Fibroblast of mammary gland (primary cell): ENCODE measurements at regions not wholly inside any gene's neighbourhood (a gene's known extent, or its start where the extent isn't known, plus 50 kb on each side); places are given as distances from the start of the nearest gene placed in this dataset.
"Not testable (repeated sequence)": the region's sequence is repeated elsewhere in the genome, so short reads cannot be mapped to it uniquely, and the experiment has no call there.

Source experiments
- DNase-seq: peaks from one replicate; pipeline ENCODE4 v3.0.0-alpha.2; 2010; ENCODE audit warnings: low read depth
- H3K4me3 ChIP-seq: 2 replicates; pipeline ENCODE4 v1.5.1; 2011; ENCODE audit warnings: low read depth, mild to moderate bottlenecking, low read length, moderate library complexity; ENCODE audit not compliant: control insufficient read depth
- CTCF ChIP-seq: conservative IDR thresholded peaks from 2 replicates; pipeline ENCODE4 v1.5.1; 2011; ENCODE audit warnings: low read depth, low read length, inconsistent platforms; ENCODE audit not compliant: control insufficient read depth, insufficient read depth

- no peak for TF ChIP-seq CTCF
- DNase-seq = no peak
- no peak overlapping the region for H3K4me3 ChIP-seq
Measured at GRCh38 chr7:68192941-68193340, 1196.3 kb downstream of the TYW1 start.

GRCh38 chr7:68195642-68196041, 1199.0 kb downstream of the TYW1 start:
- DNase-seq = not testable (repeated sequence)

GRCh38 chr7:68200051-68200670, 1203.5 kb downstream of the TYW1 start:
- DNase-seq = no peak

More at GRCh38 chr7:68195642-68196041, 1199.0 kb downstream of the TYW1 start:
- not testable (repeated sequence) for H3K4me3 ChIP-seq

DNA sequence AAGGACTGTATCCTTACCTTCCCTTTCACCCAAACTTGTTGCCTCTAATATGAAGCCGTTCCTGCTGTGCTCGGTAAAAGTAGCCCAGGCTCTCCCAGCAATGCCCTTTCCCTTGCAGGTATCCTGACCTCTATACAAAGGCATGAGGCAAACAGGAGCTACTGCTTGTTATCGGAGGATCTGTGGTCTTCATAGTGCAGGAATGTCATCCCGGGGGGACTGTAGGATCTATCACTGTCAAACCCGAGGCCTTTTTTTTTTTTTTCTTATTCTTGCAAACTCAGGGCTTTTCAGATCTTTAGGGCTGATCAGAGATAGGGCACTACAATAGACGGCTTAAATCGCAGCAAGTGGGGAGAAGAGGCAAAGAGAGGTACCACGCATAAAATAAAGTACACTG, 1206.6 kb downstream of the TYW1 start:
- TF ChIP-seq CTCF = no peak
- no peak for DNase-seq
- no peak overlapping the region for H3K4me3 ChIP-seq

More at GRCh38 chr7:68200051-68200670, 1203.5 kb downstream of the TYW1 start:
- H3K4me3 ChIP-seq = no peak overlapping the region
- no peak for TF ChIP-seq CTCF

DNA sequence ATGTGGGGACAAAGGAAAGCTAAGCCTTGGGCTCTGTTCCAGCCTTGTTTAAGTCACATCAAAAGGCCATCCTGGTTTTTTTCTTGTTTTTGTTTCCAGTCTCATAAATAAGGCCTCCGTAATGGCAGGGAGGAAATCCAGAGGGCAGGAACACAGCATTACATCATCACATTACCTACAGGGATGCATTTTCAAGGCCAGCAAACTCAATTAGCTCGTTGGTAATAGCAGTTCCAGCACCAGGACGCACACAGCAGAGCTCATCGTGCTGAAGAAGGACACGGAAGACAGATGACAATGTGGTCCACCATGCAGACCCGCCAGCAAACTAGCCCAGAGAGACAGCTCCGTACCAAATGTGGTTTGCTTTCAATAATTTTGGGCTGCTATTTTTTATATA, 1209.2 kb downstream of the TYW1 start:
- H3K4me3 ChIP-seq = no peak overlapping the region
- DNase-seq = no peak
- no peak for TF ChIP-seq CTCF

DNA sequence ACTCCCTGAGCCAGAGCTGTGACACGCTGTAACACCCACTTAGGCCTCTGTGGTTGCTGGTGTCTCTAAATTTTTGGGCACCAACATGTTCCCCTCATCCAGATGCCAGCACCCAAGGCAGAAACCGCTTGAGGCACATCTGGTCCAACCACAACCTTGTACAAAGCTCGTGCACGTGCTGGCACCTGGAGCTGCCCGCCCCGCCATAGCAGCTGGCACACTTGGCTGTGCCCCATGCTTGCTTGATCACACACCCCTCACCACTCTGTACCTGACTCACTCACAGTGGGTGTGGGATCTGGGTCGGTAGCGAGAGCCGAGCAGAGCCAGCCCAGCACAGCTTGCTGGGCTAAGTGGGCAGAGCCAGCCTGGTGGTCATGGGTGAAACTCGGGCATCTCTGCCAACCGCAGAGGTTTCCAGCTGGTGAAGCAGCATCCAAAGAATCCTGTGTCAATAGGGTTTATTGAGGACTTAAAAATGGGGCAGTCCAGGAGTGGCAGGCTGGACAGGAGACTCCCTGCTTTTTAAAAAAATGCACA, 1210.4 kb downstream of the TYW1 start:
- no peak overlapping the region for H3K4me3 ChIP-seq
- no peak for DNase-seq

More for the DNA sequence above, 1210.4 kb downstream of the TYW1 start:
- TF ChIP-seq CTCF = no peak
